ENCODE measurements at regions not wholly inside any gene's neighbourhood (a gene's known extent, or its start where the extent isn't known, plus 50 kb on each side); places are given as distances from the start of the nearest gene placed in this dataset.

DNA sequence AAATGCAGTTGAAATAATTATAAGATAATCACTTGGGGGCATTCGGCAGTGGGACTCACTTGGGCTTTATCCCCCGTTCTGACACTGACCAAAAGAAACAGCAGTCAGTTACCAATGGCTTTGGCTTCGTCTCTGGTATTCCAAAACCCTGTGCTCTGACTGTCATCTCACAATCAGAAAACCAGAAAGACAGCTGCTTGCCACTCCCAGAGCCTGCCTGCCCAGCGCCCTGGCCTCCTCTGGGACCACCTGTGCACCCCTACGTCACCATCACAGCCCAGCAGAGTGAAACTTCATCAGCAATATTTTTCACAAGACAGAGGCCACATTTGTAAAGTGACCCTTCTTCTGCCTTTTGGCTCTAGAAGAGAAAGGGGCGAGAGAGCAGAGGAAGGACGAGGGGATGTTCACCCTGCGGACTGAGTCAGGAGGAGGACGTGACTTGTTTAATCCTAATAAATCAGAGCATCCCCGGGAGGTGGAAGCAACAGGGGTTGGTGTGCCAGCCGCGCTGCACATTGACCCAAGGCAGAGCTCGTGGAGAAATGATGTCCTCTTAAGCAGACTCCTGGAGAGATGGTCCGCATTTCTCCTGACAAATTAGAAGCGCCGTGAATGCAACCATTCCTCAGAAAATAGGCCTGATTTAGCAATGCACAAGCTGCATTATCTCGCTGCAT lies 397.8 kb upstream of the ZNF507 start:
- no peak for DNase-seq (ENCODE audit: low read depth in 1 of 2, low spot score in 1 of 2)
- in situ Hi-C loops (cut with HindIII; ENCODE audit: low pct_unique_long_range_greater_than_20kb, low sequenced_read_pairs), result no loop called here
- TF ChIP-seq JUND (IDR thresholded peaks at IDR 0.05; ENCODE audit: low read depth), result no peak

- no peak for DNase-seq (ENCODE audit: low read depth in 1 of 2, low spot score in 1 of 2)
- TF ChIP-seq JUND (IDR thresholded peaks at IDR 0.05; ENCODE audit: low read depth), result no peak
- in situ Hi-C loops (cut with HindIII; ENCODE audit: low pct_unique_long_range_greater_than_20kb, low sequenced_read_pairs), result no loop called here
Measured at GRCh38 chr19:31952693-31953092, 392.7 kb upstream of the ZNF507 start.

DNA sequence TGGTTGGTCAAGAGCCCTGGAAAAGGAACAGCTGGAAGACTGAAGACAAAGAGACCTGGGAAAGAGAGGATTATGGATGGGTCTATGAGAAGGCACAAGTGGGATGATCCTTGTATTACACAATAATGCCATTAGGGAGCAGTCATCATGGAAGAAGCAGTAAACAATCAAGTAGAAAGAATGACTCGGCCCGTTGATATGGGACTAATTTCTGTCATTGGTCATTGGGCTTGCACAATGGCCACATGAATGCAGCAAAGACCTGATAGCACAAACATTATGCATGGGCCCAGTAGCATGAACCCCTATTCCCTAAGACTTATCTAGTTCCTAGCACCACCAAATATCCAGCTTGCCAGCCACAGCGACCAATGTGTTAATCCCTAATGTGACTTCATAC lies 390.3 kb upstream of the ZNF507 start:
- no peak for TF ChIP-seq JUND (IDR thresholded peaks at IDR 0.05; ENCODE audit: low read depth)
- in situ Hi-C loops (cut with HindIII; ENCODE audit: low pct_unique_long_range_greater_than_20kb, low sequenced_read_pairs), result no loop called here
- DNase-seq (ENCODE audit: low read depth in 1 of 2, low spot score in 1 of 2), result no peak

GRCh38 chr19:31955884-31956283 lies 389.5 kb upstream of the ZNF507 start:
- no peak for DNase-seq (ENCODE audit: low read depth in 1 of 2, low spot score in 1 of 2)
- no peak for TF ChIP-seq JUND (IDR thresholded peaks at IDR 0.05; ENCODE audit: low read depth)
- in situ Hi-C loops (cut with HindIII; ENCODE audit: low pct_unique_long_range_greater_than_20kb, low sequenced_read_pairs), result no loop called here

GRCh38 chr19:31956771-31957392 lies 388.5 kb upstream of the ZNF507 start:
- no peak for DNase-seq (ENCODE audit: low read depth in 1 of 2, low spot score in 1 of 2)
- in situ Hi-C loops (cut with HindIII; ENCODE audit: low pct_unique_long_range_greater_than_20kb, low sequenced_read_pairs), result no loop called here
- TF ChIP-seq JUND (IDR thresholded peaks at IDR 0.05; ENCODE audit: low read depth), result no peak

- TF ChIP-seq JUND (IDR thresholded peaks at IDR 0.05; ENCODE audit: low read depth), result no peak
- in situ Hi-C loops (cut with HindIII; ENCODE audit: low pct_unique_long_range_greater_than_20kb, low sequenced_read_pairs), result no loop called here
- DNase-seq (ENCODE audit: low read depth in 1 of 2, low spot score in 1 of 2), result no peak
Measured at GRCh38 chr19:31957711-31958110, 387.7 kb upstream of the ZNF507 start.

DNA sequence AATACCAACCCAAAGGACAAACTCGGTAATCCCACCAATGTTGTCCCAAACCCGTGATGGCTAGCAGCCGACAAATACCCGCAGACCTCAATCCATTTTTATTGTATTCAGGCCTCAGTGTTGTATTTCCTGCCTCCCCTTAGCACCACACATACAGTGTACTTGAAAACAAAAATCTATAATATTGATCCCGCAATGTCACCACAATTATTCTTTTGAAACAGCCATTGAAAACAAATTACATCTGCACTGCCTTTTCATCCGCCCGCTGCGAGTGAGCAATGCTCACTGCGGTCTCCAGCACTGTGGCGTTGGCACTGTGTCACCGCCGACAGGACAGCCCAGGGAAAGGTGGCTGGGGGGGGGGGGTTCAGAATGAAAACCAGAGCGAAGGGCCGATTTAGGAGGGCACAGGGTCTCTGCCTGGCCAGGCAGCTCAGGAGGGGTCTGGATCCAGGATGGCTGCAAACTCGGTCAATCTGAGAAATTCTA lies 385.8 kb upstream of the ZNF507 start:
- TF ChIP-seq JUND (IDR thresholded peaks at IDR 0.05; ENCODE audit: low read depth), result no peak
- in situ Hi-C loops (cut with HindIII; ENCODE audit: low pct_unique_long_range_greater_than_20kb, low sequenced_read_pairs), result no loop called here
- DNase-seq (ENCODE audit: low read depth in 1 of 2, low spot score in 1 of 2), result no peak

DNA sequence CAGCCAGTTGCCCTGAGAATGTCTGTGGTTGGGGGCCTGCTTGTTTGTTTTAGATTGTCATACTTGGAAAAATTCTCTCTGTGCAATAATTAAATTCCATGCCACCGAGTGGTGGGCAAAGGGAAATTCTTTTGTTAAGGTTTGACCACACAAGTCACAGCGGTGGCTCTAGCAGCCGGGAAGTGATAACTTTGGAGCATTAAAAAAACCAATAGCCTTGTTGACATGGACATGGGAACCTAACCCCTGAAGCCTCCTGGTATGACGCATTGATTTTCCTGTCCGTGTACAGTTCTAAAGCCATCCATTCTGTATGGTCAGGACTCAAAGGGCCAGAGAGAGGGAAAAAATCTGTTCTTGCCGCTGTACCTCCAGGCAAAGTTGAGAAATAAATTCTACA lies 384.9 kb upstream of the ZNF507 start:
- no peak for DNase-seq (ENCODE audit: low read depth in 1 of 2, low spot score in 1 of 2)
- in situ Hi-C loops (cut with HindIII; ENCODE audit: low pct_unique_long_range_greater_than_20kb, low sequenced_read_pairs), result no loop called here
- no peak for TF ChIP-seq JUND (IDR thresholded peaks at IDR 0.05; ENCODE audit: low read depth)

- TF ChIP-seq JUND (IDR thresholded peaks at IDR 0.05; ENCODE audit: low read depth), result no peak
- in situ Hi-C loops (cut with HindIII; ENCODE audit: low pct_unique_long_range_greater_than_20kb, low sequenced_read_pairs), result no loop called here
- DNase-seq (ENCODE audit: low read depth in 1 of 2, low spot score in 1 of 2), result no peak
Measured at GRCh38 chr19:31961191-31961590, 384.2 kb upstream of the ZNF507 start.

DNA sequence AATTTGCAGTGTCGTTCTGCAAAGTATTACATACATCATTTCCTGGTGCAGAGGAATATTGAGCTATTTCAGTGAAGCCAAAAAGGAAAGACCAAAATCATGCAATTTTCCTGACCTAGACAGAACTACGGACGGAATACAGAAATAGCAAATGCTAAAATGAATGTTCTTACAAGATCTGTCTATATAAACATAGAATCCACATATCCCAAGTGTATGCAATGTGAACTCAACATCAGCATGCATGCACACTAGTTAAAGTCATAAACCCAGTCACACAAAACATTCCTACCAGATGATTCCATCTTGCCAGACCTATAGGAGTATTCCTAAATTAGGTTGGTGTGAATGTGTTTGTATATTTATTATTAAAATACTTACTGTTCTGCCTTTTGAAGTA lies 383.7 kb upstream of the ZNF507 start:
- DNase-seq (ENCODE audit: low read depth in 1 of 2, low spot score in 1 of 2), result no peak
- no peak for TF ChIP-seq JUND (IDR thresholded peaks at IDR 0.05; ENCODE audit: low read depth)
- in situ Hi-C loops (cut with HindIII; ENCODE audit: low pct_unique_long_range_greater_than_20kb, low sequenced_read_pairs), result no loop called here

DNA sequence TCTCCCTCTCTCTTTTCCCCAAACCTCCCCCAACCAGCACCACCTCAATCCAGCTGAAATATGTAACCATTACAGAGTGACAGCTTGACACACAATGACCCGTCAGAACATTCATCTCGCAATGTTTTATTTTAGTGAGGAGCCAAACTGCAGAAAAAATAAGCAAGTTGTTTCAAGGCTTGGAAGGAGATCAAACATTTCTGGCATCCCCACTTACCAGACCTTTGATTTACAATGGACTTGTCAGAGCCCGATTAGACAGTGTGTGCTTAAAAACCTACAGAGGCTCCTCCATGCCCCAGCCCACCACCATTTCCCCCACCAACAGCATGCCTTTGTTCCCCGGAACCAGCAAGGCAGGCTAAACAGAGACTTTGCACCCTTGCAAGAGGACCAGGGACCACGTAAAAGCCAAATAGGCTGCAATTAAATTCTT lies 382.8 kb upstream of the ZNF507 start:
- DNase-seq (ENCODE audit: low read depth in 1 of 2, low spot score in 1 of 2), result no peak
- no peak for TF ChIP-seq JUND (IDR thresholded peaks at IDR 0.05; ENCODE audit: low read depth)
- in situ Hi-C loops (cut with HindIII; ENCODE audit: low pct_unique_long_range_greater_than_20kb, low sequenced_read_pairs), result no loop called here

DNA sequence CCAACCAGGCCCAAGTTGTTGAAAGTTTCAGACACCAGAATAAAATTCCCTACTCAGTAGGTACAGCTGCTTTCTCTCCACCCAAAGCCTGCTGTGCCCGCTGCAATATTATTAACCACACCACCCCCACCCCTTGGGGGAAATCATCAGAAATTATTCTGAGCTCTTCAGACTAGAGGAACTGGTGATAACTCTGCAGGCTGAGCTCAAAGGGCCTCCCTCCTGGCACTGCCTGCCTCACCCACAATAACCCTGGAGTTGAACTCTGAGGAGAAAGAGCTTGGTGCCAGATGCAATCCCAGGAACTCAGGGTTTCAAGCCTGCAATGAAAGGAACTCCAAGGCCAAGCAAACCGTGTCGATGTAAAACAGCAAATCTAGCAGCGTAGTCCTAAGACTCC lies 381.7 kb upstream of the ZNF507 start:
- TF ChIP-seq JUND (IDR thresholded peaks at IDR 0.05; ENCODE audit: low read depth), result no peak
- in situ Hi-C loops (cut with HindIII; ENCODE audit: low pct_unique_long_range_greater_than_20kb, low sequenced_read_pairs), result no loop called here
- no peak for DNase-seq (ENCODE audit: low read depth in 1 of 2, low spot score in 1 of 2)

GRCh38 chr19:31969016-31969415 lies 376.4 kb upstream of the ZNF507 start:
- in situ Hi-C loops (cut with HindIII; ENCODE audit: low pct_unique_long_range_greater_than_20kb, low sequenced_read_pairs), result no loop called here
- no peak for TF ChIP-seq JUND (IDR thresholded peaks at IDR 0.05; ENCODE audit: low read depth)

More at GRCh38 chr19:31969016-31969415, 376.4 kb upstream of the ZNF507 start:
- DNase-seq (ENCODE audit: low read depth in 1 of 2, low spot score in 1 of 2), result no peak

All from T47D (cell line).